Hepatic stellate cell (primary cell): ENCODE measurements at regions not wholly inside any gene's neighbourhood (a gene's known extent, or its start where the extent isn't known, plus 50 kb on each side); places are given as distances from the start of the nearest gene placed in this dataset.

ENCODE experiments used
- DNase-seq: peaks from one replicate; pipeline ENCODE4 v3.0.0; 2011; ENCODE audit warnings: low spot score

DNA sequence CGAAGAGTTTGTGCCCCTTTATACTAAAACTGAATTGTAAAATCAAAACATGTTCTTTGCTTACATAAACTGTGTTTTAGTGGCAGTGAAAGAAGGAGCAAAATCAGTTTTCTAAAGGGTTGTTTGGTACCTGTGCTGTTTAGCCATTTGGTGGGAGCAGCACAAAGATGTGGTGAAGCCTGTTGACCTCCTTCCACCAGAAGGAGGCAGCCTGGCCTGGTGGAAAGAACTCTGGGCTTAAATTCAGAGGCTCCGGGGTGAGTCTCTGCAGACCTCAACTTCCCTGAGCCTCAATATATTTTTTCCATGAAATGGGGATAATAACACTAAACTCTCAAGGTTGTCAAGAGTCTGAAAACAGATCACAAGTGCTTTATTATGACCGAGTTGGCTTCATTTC, 502.5 kb downstream of the VRK1 start:
- DNase-seq = no peak

DNA sequence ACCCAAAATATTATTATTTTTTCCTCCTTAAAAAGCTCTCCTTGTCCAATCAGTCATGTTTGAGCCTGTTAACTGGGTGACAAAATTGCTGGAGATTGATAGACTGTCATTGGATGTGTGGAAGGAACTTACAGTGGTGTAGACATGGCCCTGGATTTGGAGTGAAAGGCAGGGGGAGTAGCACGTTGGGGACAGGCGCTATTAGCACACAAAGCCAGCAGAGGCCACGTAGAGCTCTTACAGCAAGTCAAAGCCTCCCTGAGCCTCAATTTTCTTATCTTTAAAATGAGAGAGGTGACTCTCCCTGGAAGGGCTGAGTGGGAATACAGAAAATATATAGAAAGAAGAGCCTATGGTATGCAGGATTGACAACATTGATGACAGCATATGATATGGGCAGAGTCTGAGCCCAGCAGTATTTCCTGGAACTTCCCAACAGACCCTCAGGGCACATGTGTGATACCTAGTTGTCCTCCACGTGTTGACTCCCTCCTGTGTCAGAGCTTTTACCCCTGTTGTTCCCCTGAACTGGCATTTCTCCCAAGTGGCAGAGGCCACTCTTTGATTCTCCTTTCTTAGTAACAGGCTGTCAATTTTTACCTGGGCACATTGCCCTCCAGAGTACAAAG, 504.9 kb downstream of the VRK1 start:
- no peak for DNase-seq

DNA sequence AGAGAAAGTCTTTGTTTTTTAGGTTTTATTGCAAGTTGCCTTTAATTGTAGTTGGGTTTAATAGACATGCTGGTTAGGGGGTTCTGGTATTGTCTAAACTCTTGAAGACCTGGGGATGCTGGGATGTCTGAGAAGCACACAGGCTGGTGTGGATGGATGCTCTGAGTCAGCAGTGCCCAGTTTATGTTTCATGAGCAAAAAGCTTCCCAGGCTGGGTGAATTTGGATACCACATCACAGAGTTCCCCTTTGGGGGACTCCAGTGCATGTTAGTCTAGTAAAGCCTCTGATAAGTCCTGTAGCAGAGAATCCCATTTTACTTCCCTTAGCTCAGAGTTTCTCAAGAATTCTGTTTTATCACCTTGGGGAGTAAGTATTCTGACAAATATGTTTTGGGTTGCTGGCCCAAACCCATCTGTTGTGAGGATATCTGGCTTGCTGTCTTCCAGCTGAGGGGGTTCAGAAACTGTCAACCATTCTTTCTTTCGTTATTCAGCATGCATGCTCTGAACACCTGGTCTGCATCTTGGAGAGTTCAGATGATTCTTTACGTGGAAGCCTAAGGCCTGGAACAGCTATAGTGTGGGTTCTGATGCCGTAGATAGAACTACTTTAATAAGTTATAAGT, 509.1 kb downstream of the VRK1 start:
- no peak for DNase-seq

DNA sequence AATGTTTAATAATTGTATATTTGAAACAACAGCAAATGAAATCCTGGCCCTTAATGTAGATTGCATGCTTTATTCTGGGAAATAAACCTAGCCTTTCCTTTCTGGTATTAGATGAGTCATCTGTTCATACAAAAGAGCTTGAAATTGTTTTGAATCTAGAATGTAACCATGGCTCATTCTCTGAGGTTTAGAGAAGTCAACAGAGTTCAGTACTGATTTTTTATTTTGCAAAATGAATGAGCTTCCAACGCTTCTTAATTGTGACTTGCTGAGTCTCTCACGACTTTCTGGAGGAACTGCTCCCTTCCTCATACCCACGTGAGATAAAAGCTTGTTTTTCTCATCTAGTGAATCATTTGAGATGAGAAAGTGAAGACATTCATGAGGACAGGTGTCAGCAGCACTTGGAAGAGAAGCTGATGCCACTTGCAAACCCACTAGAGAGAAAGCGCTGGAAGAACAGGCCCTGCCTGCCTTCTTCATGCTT, 509.6 kb downstream of the VRK1 start:
- no peak for DNase-seq

DNA sequence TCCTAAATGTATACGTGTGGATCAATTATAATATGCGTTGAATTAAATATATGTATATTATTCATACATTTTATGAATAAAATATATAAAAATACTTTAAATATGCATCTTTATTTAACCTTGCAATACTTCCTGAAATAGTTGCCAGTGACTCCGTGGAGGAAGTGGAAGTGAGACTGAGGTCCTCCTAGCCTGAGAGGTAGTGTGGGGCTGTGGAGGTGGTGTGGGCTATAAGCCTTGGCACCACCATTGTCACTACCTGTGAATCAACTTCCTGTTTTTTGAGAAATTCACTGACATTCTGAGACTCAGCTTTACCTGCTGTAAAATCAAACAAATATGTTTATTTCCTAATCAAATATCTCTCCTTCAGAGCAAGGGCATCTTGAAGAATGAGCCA, 514.2 kb downstream of the VRK1 start:
- DNase-seq = no peak

DNA sequence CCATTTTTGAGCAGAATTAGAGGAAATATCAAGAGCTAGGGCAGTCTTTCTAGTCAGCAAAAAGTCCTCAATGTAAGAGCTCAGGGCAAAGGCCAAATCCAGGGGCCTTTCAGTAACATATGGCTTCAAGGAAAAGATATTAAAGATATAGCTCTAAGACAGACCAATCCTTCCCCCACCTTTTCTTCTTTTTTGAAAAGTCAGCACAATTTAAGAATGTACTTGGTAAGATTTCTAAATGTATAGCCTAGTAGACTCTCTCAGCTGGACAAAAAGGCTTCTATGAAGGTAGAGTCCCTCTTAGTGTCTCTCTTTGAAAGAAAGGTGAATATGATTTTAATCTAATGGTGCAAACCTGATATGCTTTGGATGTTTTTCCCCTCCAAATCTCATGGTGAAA, 515.7 kb downstream of the VRK1 start:
- DNase-seq = no peak

DNA sequence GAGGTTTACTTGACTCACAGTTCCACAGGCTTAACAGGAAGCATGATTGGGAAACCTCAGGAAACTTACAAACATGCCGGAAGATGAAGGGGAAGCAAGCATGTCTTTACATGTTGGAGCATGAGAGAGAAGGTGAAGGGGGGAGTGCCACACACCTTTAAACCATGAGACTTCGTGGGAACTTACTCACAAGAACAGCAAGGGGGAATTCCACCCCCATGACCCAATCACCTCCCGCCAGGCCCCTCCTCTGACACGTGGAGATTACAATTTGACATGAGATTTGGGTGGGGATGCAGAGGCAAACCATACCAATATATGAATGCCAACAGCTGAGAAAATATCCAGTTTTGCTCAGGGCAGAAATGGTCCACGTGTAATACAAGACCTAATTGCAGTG, 518.6 kb downstream of the VRK1 start:
- DNase-seq = no peak

DNA sequence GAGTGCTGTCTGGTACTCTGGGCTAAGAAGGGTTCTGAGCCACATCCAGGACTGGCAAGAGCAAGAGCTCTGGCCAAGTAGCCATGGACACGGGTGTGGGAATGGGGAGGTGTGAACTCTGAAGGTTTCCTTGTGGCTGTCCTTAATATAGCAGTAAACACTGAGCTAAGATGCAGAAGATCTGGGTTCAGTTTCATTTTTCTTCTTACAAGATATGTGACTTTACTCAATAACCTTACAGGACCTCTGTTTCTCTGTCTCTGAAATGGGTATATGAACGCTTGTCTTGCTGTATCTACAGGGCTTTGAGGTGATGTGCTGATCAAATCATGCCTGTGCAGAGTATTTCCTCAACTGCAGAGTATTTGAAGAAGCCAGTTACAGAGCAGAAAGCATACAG, 521.2 kb downstream of the VRK1 start:
- DNase-seq = no peak

DNA sequence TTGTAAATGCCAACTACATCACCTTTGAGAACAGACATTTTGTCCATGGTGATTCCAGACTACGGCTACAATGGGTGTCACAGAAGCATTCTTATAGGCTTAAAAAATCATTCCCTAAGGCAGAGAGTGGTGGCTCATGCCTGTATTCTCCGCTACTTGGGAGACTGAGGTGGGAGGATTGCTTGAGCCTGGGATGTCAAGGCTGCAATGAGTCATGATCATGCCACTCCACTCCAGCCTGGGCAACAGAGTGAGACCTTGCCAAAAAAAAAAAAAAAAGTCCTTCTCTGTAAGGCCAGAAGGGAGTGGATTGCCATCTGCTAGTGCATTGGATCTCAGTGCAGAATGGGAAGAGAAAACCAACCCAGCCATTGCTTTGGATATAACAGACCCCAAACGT, 522.5 kb downstream of the VRK1 start:
- no peak for DNase-seq

DNA sequence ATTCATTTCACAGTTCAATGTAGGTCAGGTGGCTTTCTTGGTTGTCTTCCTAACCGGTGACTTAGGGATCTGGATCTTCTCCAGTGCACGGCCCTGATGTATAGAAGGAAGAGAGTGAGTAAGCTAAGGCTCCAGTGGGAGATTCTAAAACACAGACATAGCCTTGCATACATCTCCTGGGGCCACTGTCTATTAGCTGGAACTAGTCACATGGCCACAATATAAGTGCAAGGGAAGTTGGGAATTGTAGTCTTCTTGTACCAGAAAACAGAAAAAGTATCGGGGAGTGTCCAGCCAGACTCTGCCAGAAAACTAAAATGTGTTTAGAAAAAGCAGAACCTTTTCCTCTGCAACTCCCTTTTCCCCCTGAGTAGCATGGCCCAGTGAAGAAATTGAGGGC, 531.6 kb downstream of the VRK1 start:
- no peak for DNase-seq

DNA sequence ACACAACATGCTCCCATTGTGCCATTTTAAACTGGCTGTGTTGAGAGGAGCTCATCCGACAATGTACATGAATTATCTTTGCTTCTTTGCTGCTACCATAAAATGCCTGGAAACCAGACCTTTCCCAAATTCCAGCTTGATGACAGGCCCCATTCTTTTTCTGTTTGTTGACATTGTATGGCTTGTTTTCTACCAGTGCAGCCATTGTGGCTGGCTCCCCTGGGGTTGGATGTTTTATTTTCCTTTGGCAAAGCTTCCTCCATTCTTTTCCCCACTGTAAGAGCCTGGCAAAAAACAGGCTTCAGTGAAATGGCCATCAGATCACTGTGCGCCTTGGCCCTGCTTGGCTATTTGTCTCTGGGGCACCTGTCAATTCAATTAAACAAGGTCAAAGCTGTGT, 532.5 kb downstream of the VRK1 start:
- DNase-seq = no peak

DNA sequence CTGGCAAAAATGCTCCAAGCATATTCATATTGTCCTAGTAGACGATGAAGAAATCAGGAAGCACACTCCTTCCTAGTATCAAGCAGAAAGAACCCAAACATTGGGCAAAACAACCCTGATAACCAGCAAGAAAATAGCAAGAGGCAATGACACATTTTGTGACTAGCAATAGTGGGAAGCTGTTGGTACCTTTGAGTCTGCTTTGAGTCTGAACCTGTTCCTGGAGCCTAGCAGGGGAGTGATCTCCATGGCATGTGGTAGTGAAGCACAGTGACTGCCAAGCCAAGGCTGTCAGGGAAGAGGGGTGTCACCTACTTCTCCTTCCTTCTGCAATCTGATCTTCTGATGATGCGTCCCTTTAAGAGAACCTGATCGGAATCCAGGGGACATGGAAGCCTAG, 533.9 kb downstream of the VRK1 start:
- no peak for DNase-seq

DNA sequence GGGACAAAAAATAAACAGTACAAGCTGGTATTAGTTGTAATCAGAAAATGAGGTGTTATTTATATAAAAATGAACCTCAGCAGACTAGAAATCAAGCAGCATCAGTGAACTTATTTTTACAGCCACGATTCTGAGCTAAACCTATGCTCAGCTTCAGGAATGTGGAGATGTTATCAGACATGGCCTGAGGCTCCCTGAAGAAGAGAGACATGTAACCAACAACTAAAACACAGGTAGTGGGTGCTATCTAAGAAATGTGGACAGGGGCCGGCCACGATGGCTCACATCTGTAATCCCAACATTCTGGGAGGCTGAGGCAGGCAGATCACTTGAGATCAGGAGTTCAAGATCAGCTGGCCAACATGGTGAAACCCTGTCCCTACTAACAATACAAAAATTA, 534.3 kb downstream of the VRK1 start:
- DNase-seq = no peak

DNA sequence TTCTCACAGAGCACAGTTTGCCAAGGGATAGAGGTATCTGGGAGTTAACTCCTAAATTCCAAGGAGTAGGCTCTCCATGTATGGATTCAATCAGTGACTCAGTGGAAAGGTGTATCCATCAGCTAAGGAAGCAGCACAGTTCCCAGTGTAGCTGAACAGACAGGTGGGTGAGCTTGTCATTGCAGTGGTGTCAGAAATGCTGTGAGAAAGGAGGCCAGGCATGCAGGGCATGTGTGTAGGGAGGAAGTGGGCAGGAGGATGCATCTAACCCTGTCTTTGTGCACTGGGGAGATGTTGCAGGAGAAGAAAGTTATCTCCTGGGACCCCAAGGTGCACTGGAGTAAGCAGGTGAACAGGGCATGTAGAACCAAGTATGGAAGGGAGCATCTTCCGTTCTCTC, 539.0 kb downstream of the VRK1 start:
- no peak for DNase-seq

DNA sequence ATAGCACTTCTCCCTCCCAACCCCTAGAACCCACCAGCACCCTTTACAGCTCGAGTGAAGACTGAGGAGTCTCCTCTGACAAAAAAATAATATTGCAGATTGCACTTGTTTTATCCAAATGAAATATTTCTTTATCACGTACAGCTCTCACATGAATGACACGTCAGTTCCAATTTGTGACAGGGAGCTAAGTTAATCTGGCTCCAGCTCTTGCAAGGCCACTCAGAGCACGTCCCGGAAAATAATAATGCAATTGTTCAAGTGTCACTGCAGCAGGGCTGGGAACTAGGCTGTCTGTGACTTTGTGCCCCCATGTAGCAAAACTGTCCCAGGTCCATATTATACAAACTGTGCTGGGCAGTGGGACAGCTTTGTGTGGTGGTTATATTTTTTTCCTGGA, 539.6 kb downstream of the VRK1 start:
- no peak for DNase-seq

DNA sequence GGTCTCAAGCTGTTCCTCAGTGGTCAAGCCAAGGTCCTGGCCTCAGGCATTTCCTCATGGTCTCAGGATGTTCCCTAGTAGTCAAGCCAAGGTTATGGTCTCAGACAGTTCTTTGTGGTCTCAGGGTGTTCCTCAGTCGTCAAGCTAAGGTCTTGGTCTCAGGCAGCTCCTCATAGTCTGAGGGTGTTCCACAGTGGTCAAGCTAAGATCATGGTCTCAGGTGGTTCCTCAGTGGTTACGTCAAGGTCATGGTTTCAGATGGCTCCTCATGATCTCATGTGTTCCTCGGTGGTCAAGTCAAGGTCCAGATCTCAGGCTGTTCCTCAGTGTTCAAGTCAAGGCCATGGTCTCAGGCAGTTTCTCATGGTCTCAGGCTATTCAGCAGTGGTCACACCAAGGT, 540.1 kb downstream of the VRK1 start:
- DNase-seq = no peak

DNA sequence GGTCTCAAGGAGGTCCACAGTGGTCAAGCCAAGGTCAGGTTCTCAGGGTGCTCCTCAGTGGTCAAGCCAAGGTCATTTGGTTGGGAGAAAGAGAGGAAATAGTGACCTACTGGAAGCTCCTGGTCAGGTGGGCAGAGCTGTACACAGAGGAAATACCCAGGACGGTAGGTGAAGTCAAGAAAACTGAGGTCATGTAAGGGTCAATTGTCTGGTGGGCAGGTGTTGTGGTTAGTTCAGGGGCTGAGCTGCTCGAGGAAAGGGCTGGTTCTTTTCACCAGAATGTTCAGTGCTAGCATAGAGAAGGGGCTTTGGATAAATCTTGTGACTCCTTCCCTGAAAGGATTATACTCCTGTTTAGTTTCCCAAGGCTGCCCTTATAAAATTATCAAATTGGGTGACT, 540.5 kb downstream of the VRK1 start:
- no peak for DNase-seq

DNA sequence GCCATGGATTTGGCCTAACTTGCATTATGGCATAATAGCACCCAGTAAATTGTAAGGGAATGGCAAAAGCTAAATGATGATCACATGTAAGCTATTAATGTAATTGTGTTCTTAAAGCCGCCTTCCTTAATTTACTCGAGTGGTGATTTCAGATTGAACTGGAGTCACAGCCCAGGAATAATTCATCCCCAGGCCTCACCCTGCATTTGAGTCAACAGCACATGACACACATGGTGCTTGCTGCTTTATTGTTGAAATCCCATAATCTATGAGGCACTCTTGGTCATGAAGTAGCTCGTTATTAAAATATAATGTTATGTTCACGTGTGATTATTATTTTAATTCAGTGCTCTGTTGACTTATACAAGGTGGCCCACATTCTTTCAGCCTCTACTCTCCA, 547.5 kb downstream of the VRK1 start:
- no peak for DNase-seq

DNA sequence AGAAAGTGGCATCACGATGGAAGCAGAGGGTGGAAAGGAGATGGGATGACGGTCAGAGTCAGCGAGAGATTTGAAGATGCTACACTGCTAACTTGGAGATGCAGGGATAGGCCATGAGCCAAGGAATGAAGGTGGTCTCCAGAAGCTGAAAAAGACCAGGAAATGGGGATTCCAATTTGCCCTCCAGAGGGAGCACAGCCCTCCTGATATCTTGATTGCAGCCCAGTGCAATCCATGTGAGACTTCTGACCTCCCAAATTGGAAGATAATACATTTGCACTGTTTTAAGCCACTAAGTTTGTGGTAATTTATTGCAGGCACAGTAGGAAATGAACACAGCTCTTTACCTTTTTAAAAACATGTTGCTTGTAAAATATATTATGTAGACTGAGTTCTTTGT, 549.5 kb downstream of the VRK1 start:
- DNase-seq = no peak

DNA sequence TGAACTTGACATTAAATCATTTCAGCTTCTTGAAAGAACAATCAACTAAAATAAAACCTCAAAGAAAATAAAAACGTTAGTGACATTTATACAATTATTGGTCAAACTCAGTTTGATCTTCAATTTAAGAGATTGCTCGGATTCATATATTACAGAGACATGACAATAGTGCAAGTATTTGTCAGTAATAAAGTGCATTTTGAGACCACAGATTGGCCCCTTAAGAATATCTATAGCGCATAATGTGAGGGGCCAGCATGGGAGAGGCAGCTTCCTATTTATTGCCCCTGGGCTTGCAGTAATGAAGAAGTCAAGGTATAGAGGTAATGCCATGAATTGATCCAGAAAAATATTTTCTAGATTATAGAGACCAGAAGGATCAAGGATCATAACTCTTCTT, 552.3 kb downstream of the VRK1 start:
- DNase-seq = no peak

DNA sequence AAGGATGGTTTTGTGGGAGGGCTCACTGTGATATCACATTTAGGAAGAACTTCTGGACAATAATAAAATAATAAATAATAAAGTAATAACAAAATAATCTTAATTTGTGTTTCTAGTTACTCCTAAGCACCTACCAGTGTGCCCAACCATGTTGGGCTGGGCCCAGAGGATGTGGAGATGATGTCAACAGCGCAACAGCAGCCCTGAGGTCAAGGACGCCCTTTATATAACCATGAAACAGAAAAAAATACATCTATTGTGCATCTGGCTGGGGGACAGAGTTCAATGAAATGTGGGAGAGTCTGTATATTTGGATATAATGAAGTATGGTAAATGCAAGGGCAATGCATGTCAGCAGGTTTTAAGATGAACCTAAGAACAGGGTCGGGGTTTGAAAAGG, 552.8 kb downstream of the VRK1 start:
- DNase-seq = no peak

DNA sequence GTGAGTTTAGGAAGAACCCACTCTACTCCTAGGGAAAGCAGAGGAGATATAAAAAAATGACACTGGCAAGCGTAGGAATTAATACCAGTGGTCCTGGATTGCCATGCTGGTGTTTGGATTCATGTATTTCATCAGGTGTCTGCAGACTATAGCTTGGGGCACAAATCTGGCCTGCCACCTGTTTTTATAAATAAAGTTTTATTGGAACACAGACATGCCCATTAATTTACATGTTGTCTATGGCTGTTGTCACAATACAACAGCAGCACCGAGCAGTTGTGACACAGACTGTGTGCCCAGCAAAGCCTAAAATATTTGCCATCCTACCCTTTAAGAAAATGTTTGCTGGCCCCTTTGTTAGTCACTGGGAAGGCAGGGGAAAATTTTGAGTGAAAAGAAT, 553.2 kb downstream of the VRK1 start:
- DNase-seq = no peak

DNA sequence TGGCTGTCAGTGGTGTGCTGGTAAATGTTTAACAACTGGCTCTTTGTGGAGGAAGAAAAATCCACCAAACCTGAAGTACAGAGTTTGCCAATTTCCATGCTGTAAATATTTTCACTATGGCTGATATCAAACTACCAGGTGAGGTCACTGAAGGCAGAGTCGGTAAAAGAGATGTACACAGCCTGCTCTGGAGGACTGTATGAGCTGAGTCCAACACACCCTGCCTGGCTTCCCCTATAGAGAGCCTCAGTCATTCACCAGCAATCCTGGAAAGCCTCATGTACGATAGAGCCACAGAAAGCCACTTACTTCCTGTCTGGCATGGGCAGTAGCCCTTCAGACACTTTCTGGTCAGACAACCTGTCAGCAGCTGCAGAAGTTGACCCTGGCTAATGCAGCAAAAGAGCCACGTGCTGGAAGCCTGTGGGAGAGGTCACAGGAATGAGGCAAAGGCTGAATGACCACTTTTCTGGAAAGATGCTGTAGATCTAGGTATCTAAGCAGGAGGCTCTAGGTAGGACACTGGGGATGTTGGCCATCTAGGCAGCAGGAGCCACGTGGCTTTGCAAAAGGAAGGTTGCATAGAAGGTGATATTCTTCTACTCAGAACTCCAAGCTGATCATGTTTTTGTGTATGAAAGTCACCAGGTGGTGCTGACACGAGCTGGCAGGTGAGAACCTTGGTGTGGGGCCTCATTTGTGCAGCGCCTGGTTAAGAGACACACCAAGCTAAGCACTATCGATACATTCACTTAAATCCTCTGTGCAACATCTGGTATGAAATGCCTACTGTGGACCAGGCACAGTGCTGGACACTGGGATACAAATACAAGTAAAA, 553.9 kb downstream of the VRK1 start:
- no peak for DNase-seq
